ENCODE measurements at regions not wholly inside any gene's neighbourhood (a gene's known extent, or its start where the extent isn't known, plus 50 kb on each side); places are given as distances from the start of the nearest gene placed in this dataset.
"Not testable (repeated sequence)": the region's sequence is repeated elsewhere in the genome, so short reads cannot be mapped to it uniquely, and the experiment has no call there.

DNA sequence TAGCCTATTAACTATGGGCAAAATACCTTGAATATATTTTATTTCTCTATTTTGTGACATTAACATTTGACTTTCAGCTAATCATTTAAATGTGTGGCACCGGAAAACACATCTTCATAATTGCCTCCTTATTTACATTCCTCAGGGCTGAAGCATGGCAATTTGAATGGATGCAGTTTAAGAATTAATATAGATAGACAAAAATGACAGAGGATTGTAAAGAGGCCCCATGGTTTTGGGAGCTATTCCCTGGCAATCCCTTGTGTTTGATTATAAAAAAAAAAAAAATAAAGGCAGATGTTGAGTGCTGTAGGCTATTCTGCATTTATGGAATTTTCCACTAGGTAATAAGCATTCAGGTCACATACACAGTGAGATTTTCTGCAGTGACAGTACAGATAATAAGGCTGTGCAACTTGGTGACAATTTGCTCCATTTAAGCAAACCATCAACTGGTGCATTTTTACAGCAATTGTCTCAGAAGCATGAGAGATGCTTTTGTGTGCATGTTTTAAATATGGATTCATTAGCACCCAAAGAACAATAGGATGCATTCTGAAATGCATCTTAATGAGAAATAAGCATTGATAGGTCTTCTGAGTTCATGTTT, 123.2 kb upstream of the SLC38A4 start:
- no peak for DNase-seq

DNA sequence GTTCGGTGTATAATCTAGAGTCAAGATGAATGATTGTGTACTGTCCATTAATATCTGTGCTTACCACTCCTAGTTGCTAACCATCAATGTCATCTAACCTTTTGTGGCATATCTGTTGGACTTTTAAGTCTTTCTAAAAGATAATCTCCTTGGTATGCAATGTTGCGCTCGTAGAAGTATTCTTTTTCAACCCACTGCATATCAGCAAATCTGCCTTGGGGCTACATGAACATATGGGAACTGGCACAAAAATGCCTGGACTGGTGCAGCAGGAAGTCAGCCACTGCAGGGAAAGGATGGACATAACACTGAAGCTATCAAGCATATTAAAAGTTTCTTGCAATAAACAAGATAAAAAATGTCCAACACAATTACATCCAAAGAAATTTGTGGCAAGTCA, 124.3 kb upstream of the SLC38A4 start:
- no peak for DNase-seq

DNA sequence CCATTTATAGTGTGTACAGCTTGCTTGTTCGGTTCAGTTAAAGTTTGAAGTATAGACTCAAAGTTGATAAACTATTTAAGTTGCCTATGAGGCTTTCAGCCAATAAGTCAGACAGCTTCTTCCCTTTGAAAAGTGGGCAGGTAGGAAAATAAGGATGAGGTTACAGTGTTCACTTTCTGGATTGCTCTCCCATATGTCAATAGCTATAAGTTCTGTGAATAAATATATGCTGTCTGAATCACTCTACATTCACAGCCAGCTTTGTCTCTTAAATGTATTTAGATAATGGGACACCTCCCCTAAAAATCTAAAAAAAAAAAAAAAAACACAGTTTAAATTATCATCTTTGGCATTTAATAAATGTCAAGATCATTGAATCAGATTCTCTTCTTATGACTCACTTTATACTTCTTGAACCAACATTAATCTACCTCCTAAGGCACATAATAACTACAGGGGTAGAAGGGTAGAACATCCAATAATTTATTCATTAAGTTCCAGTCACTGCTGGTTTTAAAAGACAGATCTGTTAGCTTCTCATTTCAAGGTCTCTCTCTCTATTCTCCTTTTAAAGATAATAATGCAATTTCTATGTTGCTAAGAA, 126.4 kb upstream of the PCED1B start:
- DNase-seq, result no peak

DNA sequence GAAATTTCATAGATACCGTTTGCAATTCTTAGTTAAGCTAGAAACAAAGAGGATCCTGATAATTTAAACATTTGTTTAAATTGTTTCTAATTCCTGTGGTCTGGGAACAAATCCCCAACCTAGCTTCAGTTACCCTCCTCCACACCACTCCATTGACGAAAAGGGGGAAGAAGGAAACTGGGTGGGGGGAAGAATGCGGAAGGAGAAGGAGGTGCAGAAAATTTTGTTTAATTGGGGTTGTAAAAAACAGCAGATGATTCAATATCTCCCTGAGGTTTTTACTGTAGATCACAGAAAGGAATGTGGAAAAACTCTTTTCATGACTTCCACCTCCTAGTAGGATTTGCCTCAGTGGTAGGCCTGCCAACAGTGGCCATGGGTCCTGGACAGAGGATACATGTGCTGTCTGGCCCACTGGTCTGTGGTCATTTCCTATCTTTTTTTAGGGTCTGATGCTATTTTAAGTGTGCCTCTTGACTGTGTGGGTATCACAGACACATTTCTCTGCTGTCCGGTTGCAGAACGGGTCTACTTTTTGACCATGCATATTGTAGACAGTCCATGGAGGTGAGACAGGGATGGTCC, 122.9 kb upstream of the PCED1B start:
- DNase-seq, result no peak

DNA sequence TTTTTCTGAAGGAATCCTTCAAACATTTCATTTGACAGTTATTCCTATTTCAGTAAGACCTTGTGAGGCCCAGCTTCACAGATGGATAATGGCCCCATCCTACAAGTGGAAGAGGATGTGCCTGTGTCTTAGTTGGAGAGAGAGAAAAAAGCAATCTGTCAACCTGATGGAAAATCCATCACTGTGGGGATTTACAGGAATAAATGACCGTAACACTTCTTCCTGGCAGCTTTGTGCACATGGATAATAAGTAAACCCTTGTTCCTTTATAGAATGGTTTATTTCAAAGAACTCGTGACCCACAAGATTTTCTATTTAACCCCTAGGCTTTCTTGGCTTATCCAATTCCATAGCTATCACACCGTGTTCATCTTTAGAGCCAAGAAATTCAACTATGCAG, 121.4 kb upstream of the PCED1B start:
- no peak for DNase-seq

DNA sequence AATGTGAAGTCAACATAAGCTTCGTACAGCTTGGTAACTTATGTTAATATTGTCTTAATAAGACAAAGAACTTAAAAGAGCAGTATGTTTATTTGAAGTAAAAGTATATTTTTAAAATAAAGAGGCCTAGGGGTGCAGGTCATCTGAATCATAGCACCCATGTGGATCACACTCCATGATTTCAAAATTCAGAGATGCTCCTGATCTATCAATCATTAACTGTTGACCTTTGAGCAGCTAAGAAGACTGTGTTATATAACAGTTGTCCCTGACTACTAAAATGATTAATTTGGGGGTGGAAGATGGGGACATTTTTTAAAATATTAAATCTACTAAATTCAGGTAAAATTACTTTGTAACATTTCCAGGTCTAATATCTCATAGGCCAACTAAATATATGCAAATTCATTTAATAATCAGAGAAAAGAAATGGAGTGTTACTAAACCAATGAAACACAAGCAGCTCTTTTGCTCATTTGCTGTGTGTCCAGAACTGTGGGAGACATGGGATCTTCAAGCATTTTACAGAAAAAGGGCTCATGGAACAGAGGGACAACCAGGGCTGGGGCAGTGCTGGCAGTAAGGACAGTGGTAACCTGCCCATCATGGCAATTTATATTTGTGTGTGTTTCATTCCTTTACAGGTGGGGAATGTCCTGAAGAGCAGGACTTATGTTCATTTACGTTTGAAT, 120.7 kb upstream of the PCED1B start:
- DNase-seq, result no peak

DNA sequence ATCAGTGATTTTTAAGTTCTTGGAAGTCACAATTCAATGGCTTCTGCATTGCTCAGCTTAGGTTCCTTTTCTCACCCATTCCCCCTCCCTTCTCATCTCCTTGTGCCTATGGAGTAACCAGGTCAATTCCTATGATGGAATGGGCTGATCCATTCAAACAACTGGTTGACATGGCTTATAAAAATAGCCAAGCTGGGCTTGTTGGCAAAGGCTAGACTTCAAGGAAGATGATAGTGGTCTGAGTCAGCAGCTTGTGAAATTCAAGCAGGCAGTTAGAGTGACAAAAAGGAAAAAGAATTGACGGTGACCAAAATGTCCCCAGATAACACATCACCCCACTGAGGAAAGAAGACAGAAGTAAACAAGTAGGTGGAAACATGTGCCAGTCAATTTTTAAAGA, 119.9 kb upstream of the PCED1B start:
- no peak for DNase-seq

DNA sequence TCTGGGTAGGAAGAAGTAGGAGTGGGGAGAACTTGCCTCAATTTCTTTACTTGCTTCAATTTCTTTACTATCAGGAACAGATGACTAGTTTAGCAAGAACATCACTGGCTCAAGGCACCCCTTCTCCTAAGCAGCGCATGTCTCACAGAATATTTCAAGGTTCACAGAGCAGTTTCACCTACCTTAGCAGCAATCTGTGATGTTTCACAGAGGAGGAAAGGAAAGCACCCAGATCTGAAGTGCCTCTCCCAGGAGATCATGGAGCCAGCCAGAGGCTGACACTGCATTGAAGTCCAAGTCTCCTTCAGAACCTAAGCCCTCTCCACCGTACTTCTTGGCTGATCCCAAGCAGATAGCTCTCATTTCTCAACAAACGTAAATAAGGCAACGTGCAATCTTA, 118.7 kb upstream of the PCED1B start:
- DNase-seq, result no peak

DNA sequence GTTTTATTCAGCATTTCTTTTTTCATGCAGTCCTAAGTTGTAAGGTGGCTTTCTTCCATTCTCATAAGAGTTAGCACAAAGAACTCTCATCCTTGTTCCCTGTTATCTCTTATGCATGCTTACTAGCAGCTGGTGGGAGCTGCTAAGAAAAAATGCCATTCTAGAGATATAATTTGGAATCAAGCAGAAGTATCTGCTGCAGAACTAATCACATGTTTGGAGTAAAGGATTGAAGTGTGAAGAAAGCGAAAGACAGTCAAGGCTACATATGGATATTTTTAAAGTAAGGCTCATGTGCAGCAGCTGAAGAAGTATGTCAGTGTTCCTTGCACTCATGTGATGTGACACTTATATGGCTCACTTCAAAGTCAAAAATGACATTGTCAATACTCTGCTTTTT, 116.2 kb upstream of the PCED1B start:
- no peak for DNase-seq

DNA sequence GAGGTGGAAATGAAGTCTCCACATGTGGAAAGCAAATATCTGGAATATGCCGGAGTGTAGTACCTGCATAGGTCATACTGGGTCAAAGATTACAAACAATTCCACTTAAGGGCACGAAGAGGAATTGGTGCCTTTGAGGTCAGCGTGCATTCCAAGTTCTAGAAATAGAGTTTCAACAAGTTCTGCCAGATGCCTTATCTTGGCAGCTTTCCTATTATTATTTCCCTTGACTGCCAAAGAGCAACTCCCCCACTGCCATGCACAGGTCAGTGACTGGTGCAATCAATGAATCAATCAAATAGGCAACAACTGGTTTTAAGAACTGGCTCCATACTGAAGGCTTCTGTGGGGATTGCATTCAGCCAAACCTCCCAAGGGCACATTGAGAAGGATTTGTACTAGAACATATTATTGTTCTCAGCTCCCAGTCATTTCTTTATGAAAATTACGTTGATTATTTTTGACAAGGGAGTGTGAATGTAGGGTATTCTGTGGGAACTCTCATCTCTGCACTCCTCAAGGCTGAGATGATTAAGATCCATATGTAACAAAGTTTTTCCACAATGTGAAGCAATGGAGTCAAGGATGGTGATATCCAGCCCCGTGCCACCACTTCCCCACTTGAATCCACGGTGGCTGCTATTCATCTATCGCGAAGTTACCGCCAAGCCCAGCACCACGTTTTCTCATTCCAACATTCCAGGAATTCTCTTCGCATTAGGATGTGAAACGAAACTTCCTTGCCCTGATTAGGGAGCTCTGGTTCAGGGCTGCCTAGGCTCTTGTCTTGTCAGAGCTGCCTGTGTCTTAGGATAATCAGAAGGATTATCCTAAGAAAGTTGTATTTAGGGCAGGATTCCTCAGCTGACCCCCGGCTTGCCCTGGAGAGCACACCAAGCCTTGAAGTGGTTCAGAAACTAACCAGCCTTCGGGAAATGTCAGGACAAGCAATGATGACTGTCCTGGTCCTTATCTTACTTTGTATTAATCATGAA, 115.1 kb upstream of the PCED1B start:
- no peak for DNase-seq

DNA sequence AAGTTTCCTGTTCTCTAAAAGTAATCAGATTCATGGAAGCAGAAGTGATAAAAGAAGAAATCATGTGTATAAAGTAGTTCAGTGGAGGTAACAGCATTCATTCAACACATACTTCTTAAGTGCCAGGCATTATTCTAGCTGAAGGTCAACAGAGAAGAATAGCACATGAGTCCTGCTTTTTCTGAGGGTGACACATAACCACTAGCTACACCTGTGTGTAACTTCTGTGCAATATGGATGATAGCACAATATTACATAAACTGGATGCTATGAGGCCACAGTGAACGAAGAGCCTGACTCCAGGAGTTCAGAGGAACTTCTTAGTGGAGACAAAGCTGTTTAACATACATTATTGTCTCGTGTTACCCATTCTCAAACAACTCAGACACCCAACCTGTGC, 114.3 kb upstream of the PCED1B start:
- DNase-seq, result no peak

DNA sequence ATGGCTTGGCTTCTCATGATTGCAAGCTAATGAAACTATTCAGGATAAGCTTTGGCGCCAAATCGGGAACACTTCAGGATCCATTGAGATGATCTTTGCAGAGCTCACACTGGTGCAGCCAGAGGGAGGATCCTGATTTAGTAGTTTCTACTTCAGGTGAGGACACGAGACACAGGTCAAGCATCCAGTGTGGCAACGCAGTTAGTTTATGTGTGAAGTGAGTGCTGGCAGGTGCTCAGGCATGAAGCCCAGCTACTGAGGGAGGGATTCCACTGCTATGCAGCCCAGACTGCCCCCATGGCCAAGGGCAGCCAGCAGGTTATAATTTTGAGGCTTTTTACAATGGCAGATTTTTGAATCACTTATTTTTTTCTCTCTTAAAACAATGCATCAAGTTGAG, 113.5 kb upstream of the PCED1B start:
- no peak for DNase-seq

DNA sequence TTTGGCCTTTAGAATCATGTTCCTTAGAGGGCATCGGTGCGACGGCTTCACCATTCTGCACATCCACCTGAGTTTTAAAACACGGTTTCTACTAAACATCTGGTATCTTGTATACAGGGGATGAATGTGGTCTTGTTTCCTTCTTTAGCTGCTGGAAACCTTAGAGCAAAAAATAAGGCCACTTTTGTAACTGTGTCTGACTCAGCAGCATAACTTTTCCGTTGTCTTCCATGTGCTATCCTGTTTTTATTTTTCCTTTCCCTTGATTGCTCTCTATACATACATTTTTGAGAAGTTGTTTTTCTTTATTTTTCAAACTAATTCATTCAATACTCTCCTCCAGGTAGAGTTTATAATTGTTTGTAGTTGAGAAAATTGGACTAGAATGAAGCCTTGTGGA, 108.8 kb upstream of the PCED1B start:
- no peak for DNase-seq

DNA sequence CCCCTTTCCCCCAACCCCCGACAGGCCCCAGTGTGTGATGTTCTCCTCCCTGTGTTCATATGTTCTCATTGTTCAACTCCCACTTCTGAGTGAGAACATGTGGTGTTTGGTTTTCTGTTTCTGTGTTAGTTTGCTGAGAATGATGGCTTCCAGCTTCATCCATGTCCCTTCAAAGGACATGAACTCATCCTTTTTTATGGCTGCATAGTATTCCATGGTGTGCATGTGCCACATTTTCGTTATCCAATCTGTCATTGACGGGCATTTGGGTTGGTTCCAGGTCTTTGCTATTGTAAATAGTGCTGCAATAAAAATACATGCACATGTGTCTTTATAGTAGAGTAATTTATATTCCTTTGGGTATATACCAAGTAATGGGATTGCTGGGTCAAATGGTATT, 105.5 kb upstream of the PCED1B start:
- DNase-seq, result not testable (repeated sequence)

DNA sequence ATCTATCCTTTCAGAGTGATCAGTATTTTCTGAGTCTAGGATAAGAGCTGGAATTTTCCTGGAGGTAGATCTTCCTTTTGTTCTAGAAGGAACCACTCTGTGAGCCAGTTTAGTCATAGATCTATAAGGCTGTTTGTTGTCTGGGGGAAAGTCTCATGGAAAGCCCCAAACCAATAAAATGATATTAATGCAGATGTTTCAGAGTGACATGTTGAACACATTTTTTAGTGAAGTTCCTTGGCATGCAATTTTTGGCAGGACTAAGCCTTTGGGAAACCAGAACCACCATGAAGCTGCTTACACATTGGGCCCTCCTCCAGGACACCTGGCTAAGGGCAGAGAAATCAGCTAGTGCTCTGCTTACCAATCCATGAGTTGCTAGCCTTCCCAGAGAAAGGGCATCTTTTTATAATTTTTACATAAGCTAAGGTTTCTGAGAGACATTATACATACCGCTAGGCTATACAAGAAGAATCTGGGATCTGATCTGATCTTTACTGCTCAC, 101.5 kb upstream of the PCED1B start:
- no peak for DNase-seq

DNA sequence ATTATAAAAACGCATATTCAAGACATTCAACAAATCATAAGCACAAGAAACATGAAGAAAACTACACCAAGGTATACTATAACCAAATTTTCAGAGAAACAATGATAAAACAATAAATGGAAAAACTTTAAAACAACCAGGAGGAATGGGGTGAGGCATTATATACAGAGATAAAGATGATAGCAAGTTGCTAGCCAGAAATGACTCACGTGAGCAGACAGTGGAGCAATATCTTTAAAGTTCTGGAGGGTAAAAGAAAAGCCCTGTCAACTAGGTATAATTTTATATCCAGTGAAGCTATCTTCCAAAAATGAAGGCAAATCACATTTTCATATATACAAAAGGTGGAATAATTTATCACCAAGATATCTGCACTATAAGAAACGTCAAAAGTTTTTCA, 97.8 kb upstream of the PCED1B start:
- DNase-seq, result no peak

DNA sequence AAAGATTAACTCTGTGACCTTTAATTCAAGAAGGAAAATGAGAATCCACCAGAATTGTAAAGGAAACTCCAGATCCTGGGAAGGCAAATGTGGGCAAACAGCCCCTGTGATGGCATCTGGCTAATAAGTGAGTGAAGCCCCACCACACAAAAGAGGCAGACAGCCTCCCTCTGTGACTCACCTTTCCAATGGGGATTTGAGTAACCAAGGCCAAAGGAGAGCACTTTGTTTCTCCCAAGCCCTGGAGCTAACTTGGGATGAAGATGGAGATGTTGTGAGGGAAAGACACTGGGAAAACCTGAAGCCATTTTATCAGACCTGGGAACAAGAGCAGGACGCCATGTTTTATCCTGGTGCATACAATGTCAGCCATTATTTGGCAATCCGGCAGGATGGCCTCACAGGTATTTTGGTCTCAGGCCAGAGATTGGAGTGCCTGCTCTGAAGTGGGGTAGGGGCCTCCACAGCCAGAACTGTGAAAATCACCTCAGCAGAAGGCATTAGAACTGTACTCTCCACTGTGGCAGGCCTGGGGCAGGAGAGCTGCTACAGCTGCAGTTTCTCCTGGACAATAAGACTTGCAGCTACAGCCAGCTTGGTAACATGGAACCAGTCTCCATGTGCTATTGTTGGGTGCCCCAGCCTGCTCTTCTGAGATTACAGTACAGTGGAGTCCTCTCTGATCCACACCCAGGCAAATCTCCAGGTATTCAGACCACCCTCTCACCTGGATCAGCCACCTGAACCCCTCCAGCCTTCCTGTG, 96.6 kb upstream of the PCED1B start:
- DNase-seq, result no peak

DNA sequence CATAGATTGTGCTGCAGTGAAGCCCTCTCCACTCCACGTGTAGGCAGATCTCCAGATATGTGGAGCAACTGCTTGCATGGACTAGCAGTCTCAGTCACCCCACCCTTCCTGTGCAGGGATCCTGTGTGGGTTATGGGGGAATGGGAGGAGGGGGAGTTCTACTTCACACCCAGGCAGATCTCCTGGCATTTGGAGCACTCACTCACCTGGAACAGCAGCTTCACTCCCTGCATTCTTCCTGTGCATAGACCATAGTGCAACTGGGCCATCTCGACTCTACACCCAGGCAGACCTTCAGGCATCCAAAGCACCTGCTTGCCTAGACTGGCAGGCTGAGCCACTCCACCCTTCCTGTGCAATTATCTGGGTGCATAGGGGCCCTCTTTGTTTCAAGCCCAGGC, 96.0 kb upstream of the PCED1B start:
- no peak for DNase-seq

DNA sequence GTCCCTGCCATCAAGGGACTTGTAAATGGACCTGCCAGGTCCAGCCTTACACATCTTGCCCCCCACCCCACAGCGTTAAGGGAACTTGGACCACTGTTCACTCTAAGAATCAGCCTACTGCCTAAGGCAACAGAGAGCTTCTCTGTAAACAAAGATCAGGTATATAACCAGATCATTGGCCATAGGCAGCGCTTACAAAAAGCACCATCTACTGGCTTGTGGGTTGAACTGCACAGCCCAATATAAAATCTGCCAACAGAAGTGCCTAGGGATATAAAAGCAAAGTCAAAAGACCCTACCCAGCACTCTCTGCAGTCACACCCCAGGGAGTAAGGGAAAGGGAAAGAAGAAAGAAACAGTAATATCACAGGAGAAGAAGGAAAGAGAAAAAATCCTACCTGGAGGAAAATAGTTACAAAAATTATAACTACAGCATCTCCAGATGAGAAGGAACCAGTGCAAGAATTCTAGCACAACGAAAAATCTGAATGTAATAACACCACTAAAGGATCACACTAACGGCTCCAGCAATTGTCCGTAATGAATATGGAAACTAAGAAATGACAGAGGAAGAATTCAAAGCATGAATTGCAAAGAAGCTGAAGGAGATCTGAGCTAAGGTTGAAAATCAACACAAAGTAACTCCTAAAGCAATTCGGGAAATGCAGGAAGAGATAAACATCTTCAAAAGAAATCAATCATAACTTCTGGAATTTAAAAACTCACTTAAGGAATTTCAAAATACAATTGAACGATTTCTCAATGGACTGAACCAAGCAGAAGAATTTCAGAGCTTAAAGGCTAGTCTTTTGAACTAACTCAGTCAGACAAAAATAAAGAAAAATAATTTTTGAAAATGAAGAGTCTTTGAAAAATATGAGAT, 95.2 kb upstream of the PCED1B start:
- peak; percentile 66 for DNase-seq

DNA sequence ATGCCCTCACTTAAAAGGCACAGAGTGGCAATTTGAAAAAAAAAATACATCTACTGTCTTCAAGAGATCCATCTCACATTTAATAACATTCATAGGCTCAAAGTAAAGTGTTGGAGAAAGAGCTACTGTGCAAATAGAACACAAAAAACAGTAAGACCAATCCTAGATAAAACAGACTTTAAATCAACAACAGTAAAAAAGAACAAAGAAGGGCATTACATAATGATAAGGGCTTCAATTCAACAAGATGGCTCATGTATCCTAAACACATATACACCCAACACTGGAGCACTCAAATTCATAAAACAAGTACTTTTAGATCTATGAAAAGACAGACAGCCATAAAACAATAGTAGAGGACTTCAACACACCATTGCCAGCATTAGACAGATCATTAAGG, 93.6 kb upstream of the PCED1B start:
- DNase-seq, result no peak

DNA sequence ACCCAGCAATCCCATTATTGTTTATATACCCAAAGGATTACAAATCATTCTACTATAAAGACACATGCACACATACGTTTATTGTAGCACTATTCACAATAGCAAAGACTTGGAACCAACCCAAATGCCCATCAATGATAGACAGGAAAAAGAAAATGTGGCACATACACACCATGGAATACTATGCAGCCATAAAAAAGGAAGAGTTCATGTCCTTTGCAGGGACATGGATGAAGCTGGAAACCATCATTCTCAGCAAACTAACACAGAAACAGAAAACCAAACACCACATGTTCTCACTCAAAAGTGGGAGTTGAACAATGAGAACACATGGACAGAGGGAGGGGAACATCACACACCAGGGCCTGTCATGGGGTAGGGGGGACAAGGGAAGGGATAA, 91.3 kb upstream of the PCED1B start:
- DNase-seq, result not testable (repeated sequence)

Data from NCI-H1105 treated with DMSO at 0.1 percent for 48 hours (cell line).